ENCODE measurements at regions not wholly inside any gene's neighbourhood (a gene's known extent, or its start where the extent isn't known, plus 50 kb on each side); places are given as distances from the start of the nearest gene placed in this dataset.

- no peak for TF ChIP-seq USF1 (CRISPR knock-in tag; IDR thresholded peaks at IDR 0.05)
These were observed 76.2 kb downstream of the MAFB start (continued) for GRCh38 chr20:40612837-40613236.

DNA sequence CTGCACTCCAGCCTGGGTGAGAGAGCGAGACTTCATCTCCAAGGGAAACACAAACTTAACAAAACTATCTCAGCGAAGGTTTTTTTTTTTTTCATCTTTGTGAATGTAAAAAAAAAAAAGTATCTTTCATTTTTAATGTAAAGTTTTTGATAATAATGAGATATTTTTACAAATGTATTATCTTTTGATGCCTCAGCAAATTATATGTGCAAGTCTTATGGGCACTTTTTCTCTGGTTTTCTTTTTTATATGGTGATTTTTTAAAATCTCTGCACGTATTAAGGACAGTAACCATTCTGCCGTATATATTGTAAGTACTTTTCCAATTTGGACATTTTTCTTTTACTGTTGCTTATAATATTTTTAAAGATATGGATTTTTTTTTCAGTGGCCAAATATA is 76.8 kb downstream of the MAFB start:
- no peak for TF ChIP-seq TP53 (CRISPR knock-in tag; IDR thresholded peaks at IDR 0.05)
- no peak for TF ChIP-seq JAZF1 (CRISPR knock-in tag; IDR thresholded peaks at IDR 0.05)
- TF ChIP-seq, protein P1, sequence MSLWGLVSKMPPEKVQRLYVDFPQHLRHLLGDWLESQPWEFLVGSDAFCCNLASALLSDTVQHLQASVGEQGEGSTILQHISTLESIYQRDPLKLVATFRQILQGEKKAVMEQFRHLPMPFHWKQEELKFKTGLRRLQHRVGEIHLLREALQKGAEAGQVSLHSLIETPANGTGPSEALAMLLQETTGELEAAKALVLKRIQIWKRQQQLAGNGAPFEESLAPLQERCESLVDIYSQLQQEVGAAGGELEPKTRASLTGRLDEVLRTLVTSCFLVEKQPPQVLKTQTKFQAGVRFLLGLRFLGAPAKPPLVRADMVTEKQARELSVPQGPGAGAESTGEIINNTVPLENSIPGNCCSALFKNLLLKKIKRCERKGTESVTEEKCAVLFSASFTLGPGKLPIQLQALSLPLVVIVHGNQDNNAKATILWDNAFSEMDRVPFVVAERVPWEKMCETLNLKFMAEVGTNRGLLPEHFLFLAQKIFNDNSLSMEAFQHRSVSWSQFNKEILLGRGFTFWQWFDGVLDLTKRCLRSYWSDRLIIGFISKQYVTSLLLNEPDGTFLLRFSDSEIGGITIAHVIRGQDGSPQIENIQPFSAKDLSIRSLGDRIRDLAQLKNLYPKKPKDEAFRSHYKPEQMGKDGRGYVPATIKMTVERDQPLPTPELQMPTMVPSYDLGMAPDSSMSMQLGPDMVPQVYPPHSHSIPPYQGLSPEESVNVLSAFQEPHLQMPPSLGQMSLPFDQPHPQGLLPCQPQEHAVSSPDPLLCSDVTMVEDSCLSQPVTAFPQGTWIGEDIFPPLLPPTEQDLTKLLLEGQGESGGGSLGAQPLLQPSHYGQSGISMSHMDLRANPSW (CRISPR knock-in tag; conservative IDR thresholded peaks at IDR 0.05; ENCODE audit: low read depth): no peak
- no peak for TF ChIP-seq NR2C2 (CRISPR knock-in tag; IDR thresholded peaks at IDR 0.05)
- TF ChIP-seq ZBTB21 (CRISPR knock-in tag; IDR thresholded peaks at IDR 0.05; ENCODE audit: borderline replicate concordance): no peak
- no peak for TF ChIP-seq ELF4 (CRISPR knock-in tag; IDR thresholded peaks at IDR 0.05; ENCODE audit: low read depth)
- TF ChIP-seq IRF2 (CRISPR knock-in tag; IDR thresholded peaks at IDR 0.05; ENCODE audit: borderline replicate concordance, low read depth): no peak
- TF ChIP-seq, protein P2, sequence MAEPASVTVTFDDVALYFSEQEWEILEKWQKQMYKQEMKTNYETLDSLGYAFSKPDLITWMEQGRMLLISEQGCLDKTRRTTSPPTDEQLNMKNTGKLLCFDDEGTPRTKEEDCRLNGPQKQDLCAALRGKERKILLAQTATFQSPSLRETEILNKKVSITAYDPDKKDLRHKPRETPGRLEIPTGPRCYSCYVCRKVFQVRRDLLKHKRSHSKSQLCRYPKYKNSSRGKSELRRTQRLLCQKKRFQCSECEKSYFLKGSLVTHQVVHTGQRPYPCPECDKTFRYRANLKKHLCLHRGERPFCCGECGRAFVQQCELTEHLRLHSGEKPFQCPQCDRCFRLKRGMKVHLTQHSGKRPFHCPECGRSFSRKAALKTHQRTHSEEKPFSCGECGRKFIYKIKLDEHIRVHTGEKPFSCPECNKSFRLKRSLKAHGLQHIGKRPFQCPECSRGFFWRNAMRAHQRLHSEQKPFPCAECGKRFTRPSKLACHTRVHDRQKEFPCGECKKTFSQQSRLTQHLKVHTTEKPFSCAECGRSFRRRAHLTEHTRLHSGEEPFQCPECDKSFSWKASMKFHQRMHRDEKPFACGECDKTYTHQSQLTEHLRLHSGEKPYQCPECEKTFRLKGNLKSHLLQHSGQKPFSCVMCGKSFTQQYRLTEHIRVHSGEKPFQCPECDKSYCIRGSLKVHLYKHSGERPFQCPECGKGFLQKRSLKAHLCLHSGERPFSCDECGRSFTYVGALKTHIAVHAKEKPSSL (CRISPR knock-in tag; conservative IDR thresholded peaks at IDR 0.05): no peak
- TF ChIP-seq AR (CRISPR knock-in tag; IDR thresholded peaks at IDR 0.05): no peak
- Mint-ChIP-seq H3K4me1 (no peaks in the 10 kb centered on the region), H3K4me3 (no peak overlapping the region), H3K27ac (no peak overlapping the region), H3K36me3 (no peaks in the 10 kb centered on the region), H3K27me3 (ENCODE audit: low read depth) (peaks cover 8% of the 10 kb centered on the region; the same call in 1 of the 2 replicates), H3K9me3 (no peaks in the 10 kb centered on the region)
- CTCF ChIA-PET: interaction anchor here (0.7 kb wide), 1 partner anchor 14 kb away, joined by 4 read pairs; no protein-coding TSS in a partner anchor
- no peak for ATAC-seq
- POLR2A ChIA-PET: interaction anchor here (0.7 kb wide), 1 partner anchor 349 kb away, joined by 4 read pairs; no protein-coding TSS in a partner anchor
- no peak for DNase-seq (ENCODE audit: low spot score)

DNA sequence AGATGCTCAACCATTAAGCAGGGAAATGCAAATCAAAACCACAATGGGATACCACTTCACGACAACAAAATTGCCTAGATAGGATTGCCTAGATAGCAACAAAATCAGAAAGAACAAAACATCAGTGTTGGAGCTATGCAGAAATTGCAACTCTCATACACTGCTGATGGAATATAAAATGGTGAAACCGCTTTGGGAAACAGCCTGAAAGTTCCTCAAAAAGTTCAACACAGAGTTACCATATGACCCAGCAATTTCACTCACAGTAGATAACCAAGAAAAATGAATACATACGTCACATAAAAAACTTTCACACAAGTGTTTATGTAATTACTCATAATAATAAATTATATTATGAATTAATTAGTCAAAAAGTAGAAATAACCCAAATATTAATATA is 78.3 kb downstream of the MAFB start:
- Mint-ChIP-seq H3K27me3 (ENCODE audit: low read depth) (no peaks in the 10 kb centered on the region; the same call in 1 of the 2 replicates), H3K27ac (no peak overlapping the region), H3K36me3 (no peaks in the 10 kb centered on the region), H3K4me3 (no peak overlapping the region), H3K4me1 (no peaks in the 10 kb centered on the region), H3K9me3 (no peaks in the 10 kb centered on the region)
- CTCF ChIA-PET: no interaction called here
- ATAC-seq (no peak), DNase-seq (ENCODE audit: low spot score) (no peak)
- TF ChIP-seq ETV6 (CRISPR knock-in tag; IDR thresholded peaks at IDR 0.05): no peak
- TF ChIP-seq, protein P3, sequence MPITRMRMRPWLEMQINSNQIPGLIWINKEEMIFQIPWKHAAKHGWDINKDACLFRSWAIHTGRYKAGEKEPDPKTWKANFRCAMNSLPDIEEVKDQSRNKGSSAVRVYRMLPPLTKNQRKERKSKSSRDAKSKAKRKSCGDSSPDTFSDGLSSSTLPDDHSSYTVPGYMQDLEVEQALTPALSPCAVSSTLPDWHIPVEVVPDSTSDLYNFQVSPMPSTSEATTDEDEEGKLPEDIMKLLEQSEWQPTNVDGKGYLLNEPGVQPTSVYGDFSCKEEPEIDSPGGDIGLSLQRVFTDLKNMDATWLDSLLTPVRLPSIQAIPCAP (CRISPR knock-in tag; IDR thresholded peaks at IDR 0.05): no peak
- TF ChIP-seq RELA (CRISPR knock-in tag; IDR thresholded peaks at IDR 0.05; ENCODE audit: borderline replicate concordance): no peak
- TF ChIP-seq ZNF671 (CRISPR knock-in tag; IDR thresholded peaks at IDR 0.05): no peak
- no peak for TF ChIP-seq ZSCAN18 (CRISPR knock-in tag; IDR thresholded peaks at IDR 0.05)
- TF ChIP-seq CREB1 (CRISPR knock-in tag; IDR thresholded peaks at IDR 0.05): no peak
- POLR2A ChIA-PET: no interaction called here

All from WTC11 (cell line).